ENCODE measurements at regions not wholly inside any gene's neighbourhood (a gene's known extent, or its start where the extent isn't known, plus 50 kb on each side); places are given as distances from the start of the nearest gene placed in this dataset.

DNA sequence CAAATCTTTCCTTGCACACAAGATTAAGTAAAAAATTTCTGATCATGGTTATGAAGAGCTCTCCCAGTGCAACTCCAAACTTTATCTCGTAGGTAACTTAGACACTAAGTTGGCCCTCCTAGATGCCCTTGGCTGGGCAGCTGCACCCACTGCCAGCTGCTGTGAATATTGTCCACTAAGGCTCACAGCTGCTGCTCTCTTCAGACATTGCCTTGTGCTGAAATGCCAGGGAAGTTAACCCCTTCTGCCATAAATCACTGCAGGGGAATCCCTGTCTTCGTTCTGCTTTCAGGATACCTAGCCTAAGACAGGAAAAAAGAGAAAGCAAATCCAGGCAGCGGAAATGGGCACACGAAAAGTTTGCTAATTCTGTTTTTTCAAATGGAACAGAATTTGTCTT is 106.4 kb downstream of the IRX5 start:
- H3K27ac ChIP-seq, result no peak overlapping the region
- no peak for TF ChIP-seq ZFX (IDR thresholded peaks at IDR 0.05; ENCODE audit: borderline replicate concordance)
- TF ChIP-seq, protein P1, sequence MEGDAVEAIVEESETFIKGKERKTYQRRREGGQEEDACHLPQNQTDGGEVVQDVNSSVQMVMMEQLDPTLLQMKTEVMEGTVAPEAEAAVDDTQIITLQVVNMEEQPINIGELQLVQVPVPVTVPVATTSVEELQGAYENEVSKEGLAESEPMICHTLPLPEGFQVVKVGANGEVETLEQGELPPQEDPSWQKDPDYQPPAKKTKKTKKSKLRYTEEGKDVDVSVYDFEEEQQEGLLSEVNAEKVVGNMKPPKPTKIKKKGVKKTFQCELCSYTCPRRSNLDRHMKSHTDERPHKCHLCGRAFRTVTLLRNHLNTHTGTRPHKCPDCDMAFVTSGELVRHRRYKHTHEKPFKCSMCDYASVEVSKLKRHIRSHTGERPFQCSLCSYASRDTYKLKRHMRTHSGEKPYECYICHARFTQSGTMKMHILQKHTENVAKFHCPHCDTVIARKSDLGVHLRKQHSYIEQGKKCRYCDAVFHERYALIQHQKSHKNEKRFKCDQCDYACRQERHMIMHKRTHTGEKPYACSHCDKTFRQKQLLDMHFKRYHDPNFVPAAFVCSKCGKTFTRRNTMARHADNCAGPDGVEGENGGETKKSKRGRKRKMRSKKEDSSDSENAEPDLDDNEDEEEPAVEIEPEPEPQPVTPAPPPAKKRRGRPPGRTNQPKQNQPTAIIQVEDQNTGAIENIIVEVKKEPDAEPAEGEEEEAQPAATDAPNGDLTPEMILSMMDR (IDR thresholded peaks at IDR 0.05), result no peak

DNA sequence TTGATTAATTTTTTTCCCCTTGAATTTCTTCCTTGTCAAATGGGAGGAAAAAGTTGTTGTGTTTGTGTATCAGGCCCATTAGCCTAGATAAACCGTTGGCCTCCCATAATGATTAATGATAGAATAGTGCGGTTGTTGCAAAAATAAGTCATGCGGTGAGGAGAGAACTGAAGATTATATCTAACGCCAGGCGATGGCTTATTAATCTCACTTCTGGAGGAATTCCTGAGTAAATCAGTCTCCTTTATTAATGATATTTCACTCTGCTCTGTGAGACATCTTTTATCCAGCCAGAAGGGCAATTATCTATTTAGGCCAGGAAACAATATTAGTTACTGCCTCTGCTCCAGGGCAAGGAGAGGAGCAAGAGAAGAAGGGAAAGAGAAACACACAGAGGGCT is 107.3 kb downstream of the IRX5 start:
- no peak for TF ChIP-seq ZFX (IDR thresholded peaks at IDR 0.05; ENCODE audit: borderline replicate concordance)
- TF ChIP-seq, protein P1 (IDR thresholded peaks at IDR 0.05), result no peak
- no peak overlapping the region for H3K27ac ChIP-seq

DNA sequence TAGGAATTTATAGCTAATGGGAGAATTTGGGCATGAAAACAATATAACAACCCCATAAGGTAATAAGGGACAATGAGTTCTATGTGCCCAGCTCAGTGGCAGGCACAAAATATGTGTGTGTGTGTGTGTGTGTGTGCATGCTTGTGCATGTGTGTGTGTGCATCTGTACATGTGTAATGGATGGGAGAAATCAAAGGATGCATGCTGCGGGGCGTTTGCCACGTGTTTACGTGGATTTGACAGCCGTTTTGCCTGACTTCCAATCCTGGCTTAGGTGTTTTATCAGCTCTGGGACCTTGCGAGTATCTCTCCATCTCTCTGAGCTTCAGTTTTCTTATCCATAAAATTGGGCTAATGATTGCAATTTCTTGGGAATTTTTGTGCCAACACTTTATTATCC is 108.4 kb downstream of the IRX5 start:
- no peak for TF ChIP-seq ZFX (IDR thresholded peaks at IDR 0.05; ENCODE audit: borderline replicate concordance)
- TF ChIP-seq, protein P1 (IDR thresholded peaks at IDR 0.05), result no peak
- H3K27ac ChIP-seq, result no peak overlapping the region

GRCh38 chr16:55039511-55039910 is 108.8 kb downstream of the IRX5 start:
- TF ChIP-seq, protein P1 (IDR thresholded peaks at IDR 0.05), result no peak
- no peak for TF ChIP-seq ZFX (IDR thresholded peaks at IDR 0.05; ENCODE audit: borderline replicate concordance)
- H3K27ac ChIP-seq, result no peak overlapping the region

- no peak overlapping the region for H3K27ac ChIP-seq
Measured at GRCh38 chr16:55039931-55040330, 109.3 kb downstream of the IRX5 start.

GRCh38 chr16:55040366-55041086 is 109.9 kb downstream of the IRX5 start:
- H3K27ac ChIP-seq, result no peak overlapping the region
- no peak for TF ChIP-seq ZFX (IDR thresholded peaks at IDR 0.05; ENCODE audit: borderline replicate concordance)
- TF ChIP-seq, protein P1 (IDR thresholded peaks at IDR 0.05), result no peak

More at GRCh38 chr16:55039931-55040330, 109.3 kb downstream of the IRX5 start:
- TF ChIP-seq ZFX (IDR thresholded peaks at IDR 0.05; ENCODE audit: borderline replicate concordance), result no peak
- TF ChIP-seq, protein P1 (IDR thresholded peaks at IDR 0.05), result no peak

- TF ChIP-seq, protein P1 (IDR thresholded peaks at IDR 0.05), result no peak
- TF ChIP-seq ZFX (IDR thresholded peaks at IDR 0.05; ENCODE audit: borderline replicate concordance), result no peak
- no peak overlapping the region for H3K27ac ChIP-seq
Measured at GRCh38 chr16:55041540-55042234, 111.0 kb downstream of the IRX5 start.

Data from 22Rv1 (cell line).